ENCODE measurements at regions not wholly inside any gene's neighbourhood (a gene's known extent, or its start where the extent isn't known, plus 50 kb on each side); places are given as distances from the start of the nearest gene placed in this dataset.

DNA sequence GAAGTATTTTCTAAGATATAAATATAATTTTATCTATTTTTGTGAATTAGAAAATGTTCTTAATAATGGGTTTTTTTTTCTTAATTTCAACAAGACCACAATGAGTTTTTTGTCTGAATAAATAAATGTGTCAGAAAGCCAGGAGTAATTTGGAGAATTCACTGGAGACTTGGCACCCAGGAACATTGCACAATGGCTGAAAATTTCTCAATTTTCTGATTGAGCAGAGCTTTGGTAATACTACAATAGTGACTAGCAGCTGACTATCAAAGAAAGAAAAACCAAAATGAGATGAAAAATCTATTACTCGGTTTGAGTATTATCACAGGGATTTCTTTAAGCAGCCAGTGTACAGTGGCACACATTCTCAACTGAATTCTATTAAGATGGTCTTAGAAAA, 394.4 kb upstream of the PCDH20 start:
- FAIRE-seq (no peak), DNase-seq (ENCODE audit: low read depth, low spot score) (no peak)
- Histone ChIP-seq H4K20me1 (replicated peaks; ENCODE audit: control insufficient read depth, extremely low read depth, insufficient read depth, low read length) (no peaks in the 10 kb centered on the region), H3K9ac (replicated peaks; ENCODE audit: extremely low read depth, insufficient read depth, low read length) (no peak overlapping the region), H3K4me3 (replicated peaks in 1 of 3; ENCODE audit: insufficient read depth in 1 of 3, low read depth in 1 of 3, low read length in 3 of 3) (no peak overlapping the region), H3K79me2 (ENCODE audit: control insufficient read depth, insufficient read depth, low read length) (no peaks in the 10 kb centered on the region), H3K4me2 (ENCODE audit: insufficient read depth, low read length) (no peak overlapping the region), H3K9me1 (replicated peaks; ENCODE audit: control insufficient read depth, extremely low read depth, insufficient read depth, low read length) (no peaks in the 10 kb centered on the region), H3K36me3 (ENCODE audit: control insufficient read depth in 2 of 2, extremely low read depth in 1 of 2, insufficient read depth in 2 of 2, low read length in 2 of 2) (no peaks in the 10 kb centered on the region), H3K27me3 (ENCODE audit: control insufficient read depth in 2 of 2, insufficient read depth in 2 of 2, low read length in 2 of 2) (no peaks in the 10 kb centered on the region), H3K27ac (ENCODE audit: insufficient read depth, low read depth, low read length) (no peak overlapping the region), H2AFZ (ENCODE audit: low read depth, low read length) (no peak overlapping the region), H3K4me1 (ENCODE audit: control insufficient read depth, extremely low read depth, insufficient read depth, low read length) (no peaks in the 10 kb centered on the region), H3K9me3 (replicated peaks; ENCODE audit: control insufficient read depth, insufficient read depth, low read length) (no peaks in the 10 kb centered on the region)
- BruUV-seq (replicated peaks) = no TSS peak
- intact Hi-C loops (cut with micrococcal nuclease) = no loop called here
- TF ChIP-seq FOS (IDR thresholded peaks at IDR 0.05; ENCODE audit: borderline replicate concordance, insufficient read depth, low read length) = no peak
- TF ChIP-seq EZH2 (IDR thresholded peaks at IDR 0.05; ENCODE audit: borderline replicate concordance, low read depth, low read length, severe bottlenecking) = no peak
- TF ChIP-seq, protein P1, sequence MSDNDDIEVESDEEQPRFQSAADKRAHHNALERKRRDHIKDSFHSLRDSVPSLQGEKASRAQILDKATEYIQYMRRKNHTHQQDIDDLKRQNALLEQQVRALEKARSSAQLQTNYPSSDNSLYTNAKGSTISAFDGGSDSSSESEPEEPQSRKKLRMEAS (IDR thresholded peaks at IDR 0.05; ENCODE audit: insufficient read depth, insufficient read length) = no peak
- TF ChIP-seq GATA2 (IDR thresholded peaks at IDR 0.05; ENCODE audit: insufficient read depth, insufficient read length, low read depth, low read length) = no peak
- TF ChIP-seq POLR2A (IDR thresholded peaks at IDR 0.05; ENCODE audit: low read depth, low read length) = no peak
- no peak for TF ChIP-seq MYC (IDR thresholded peaks at IDR 0.05; ENCODE audit: low read depth, low read length)
- TF ChIP-seq JUN (IDR thresholded peaks at IDR 0.05; ENCODE audit: borderline replicate concordance, insufficient read depth, insufficient read length, low read depth) = no peak
- TF ChIP-seq, protein P2, sequence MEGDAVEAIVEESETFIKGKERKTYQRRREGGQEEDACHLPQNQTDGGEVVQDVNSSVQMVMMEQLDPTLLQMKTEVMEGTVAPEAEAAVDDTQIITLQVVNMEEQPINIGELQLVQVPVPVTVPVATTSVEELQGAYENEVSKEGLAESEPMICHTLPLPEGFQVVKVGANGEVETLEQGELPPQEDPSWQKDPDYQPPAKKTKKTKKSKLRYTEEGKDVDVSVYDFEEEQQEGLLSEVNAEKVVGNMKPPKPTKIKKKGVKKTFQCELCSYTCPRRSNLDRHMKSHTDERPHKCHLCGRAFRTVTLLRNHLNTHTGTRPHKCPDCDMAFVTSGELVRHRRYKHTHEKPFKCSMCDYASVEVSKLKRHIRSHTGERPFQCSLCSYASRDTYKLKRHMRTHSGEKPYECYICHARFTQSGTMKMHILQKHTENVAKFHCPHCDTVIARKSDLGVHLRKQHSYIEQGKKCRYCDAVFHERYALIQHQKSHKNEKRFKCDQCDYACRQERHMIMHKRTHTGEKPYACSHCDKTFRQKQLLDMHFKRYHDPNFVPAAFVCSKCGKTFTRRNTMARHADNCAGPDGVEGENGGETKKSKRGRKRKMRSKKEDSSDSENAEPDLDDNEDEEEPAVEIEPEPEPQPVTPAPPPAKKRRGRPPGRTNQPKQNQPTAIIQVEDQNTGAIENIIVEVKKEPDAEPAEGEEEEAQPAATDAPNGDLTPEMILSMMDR (IDR thresholded peaks at IDR 0.05; ENCODE audit: extremely low read depth in 1 of 2, insufficient read depth in 1 of 2, low read depth in 1 of 2, low read length in 2 of 2) = no peak
- no peak for TF ChIP-seq POLR2AphosphoS5 (IDR thresholded peaks at IDR 0.05; ENCODE audit: insufficient read depth, low read depth, low read length)
- ChIA-PET POLR2A (no interaction called here), CTCF (no interaction called here)
- dilution Hi-C loops (cut with MboI; ENCODE audit: extremely low pct_ligation_motif_present, low sequenced_read_pairs) = no loop called here

Measured in endothelial cell of umbilical vein (primary cell).